ENCODE measurements at regions not wholly inside any gene's neighbourhood (a gene's known extent, or its start where the extent isn't known, plus 50 kb on each side); places are given as distances from the start of the nearest gene placed in this dataset.

DNA sequence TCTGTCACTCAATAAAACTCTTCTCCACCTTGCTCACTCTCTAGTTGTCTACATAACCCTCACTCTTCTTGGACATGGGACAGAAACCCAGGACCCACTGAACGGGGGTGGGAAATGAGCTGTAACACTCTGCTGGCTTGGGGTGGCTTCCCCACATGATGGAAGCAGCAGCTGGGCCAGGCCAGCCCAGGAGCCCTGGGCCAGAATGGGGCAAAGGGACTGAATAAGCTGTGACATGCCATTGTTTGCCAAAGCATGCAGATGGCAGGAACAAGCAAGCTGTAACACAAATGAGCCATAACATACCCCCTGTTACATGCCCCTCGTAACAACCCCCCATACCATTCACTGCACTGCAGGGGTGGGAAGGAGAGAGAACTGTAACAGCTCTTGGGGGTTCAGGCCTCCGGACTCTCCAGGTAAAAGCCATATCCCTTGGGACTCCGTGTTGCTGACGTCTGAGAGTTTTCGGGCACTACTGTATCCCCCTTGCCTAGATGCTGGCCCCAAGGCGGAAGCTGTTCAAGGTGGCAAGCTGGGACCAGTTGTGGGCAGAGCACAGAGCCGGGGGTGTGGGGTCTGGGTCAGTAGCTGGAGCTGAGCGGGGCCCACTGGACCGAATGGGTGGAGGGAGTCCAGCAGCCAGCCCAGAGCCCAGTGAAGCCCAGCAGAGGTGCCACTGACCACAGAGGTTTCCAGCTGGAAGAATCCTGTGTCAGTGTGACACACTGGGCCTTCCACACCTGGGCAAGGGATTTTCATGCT is 56.1 kb upstream of the DMRTB1 start:
- TF ChIP-seq NBN (IDR thresholded peaks at IDR 0.05) = no peak
- no peak for TF ChIP-seq SRF (IDR thresholded peaks at IDR 0.05; ENCODE audit: low read depth in 2 of 2, low read length in 2 of 2)
